Mesenchymal stem cell (in vitro differentiated cells and primary cell): ENCODE measurements at regions not wholly inside any gene's neighbourhood (a gene's known extent, or its start where the extent isn't known, plus 50 kb on each side); places are given as distances from the start of the nearest gene placed in this dataset. TPM values are rescaled to one million over a fixed set of nuclear protein-coding genes. Genes with fewer than 3 reads are reported as not detected.

Experiments used
- DNase-seq: peaks from one replicate; pipeline ENCODE4 v3.0.0-alpha.2; 2013
- H2AFZ ChIP-seq: one replicate; pipeline ENCODE4 v1.6.1; 2013; ENCODE audit warnings: low read depth, mild to moderate bottlenecking, control low read depth, inconsistent platforms, low read length, moderate library complexity
- H2AK5ac ChIP-seq: 2 replicates; pipeline ENCODE4 v1.6.1; 2013; ENCODE audit warnings: low read length, moderate library complexity, mild to moderate bottlenecking, inconsistent platforms; ENCODE audit not compliant: severe bottlenecking
- H2BK120ac ChIP-seq: one replicate; pipeline ENCODE4 v1.6.1; 2013; ENCODE audit warnings: low read depth, mild to moderate bottlenecking, inconsistent platforms, low read length, moderate library complexity
- H2BK12ac ChIP-seq, 2 experiments: one replicate each; pipeline ENCODE4 v1.6.1; 2013; ENCODE audit warnings: inconsistent platforms in 2 of 2, low read length in 2 of 2, mild to moderate bottlenecking in 2 of 2, moderate library complexity in 2 of 2, control low read depth in 1 of 2
- H2BK15ac ChIP-seq: one replicate; pipeline ENCODE4 v1.6.1; 2013; ENCODE audit warnings: mild to moderate bottlenecking, low read depth, inconsistent platforms; ENCODE audit not compliant: poor library complexity, severe bottlenecking
- H2BK5ac ChIP-seq: 2 replicates; pipeline ENCODE4 v1.6.1; 2013; ENCODE audit warnings: low read depth, mild to moderate bottlenecking, low read length, control low read depth, inconsistent platforms; ENCODE audit not compliant: poor library complexity, severe bottlenecking
- H3K14ac ChIP-seq, 2 experiments: one replicate each; pipeline ENCODE4 v1.6.1; 2013; ENCODE audit warnings: inconsistent platforms in 2 of 2, low read length in 2 of 2, control low read depth in 1 of 2, mild to moderate bottlenecking in 1 of 2, moderate library complexity in 1 of 2
- H3K18ac ChIP-seq, 2 experiments: one replicate each; pipeline ENCODE4 v1.6.1; 2013; ENCODE audit warnings: inconsistent platforms in 2 of 2, low read length in 2 of 2, control low read depth in 1 of 2, low read depth in 1 of 2, mild to moderate bottlenecking in 1 of 2
- H3K23ac ChIP-seq, 2 experiments: one replicate each; pipeline ENCODE4 v1.6.1; 2013; ENCODE audit warnings: inconsistent platforms in 2 of 2, low read length in 2 of 2, mild to moderate bottlenecking in 2 of 2, moderate library complexity in 2 of 2, control low read depth in 1 of 2
- H3K27ac ChIP-seq: 2 replicates; pipeline ENCODE4 v1.5.1; 2013; ENCODE audit warnings: mild to moderate bottlenecking, moderate library complexity, low read length, control low read depth, inconsistent platforms; ENCODE audit not compliant: poor library complexity, severe bottlenecking
- H3K27me3 ChIP-seq, 2 experiments: 2 replicates each; pipeline versions ENCODE4 v1.6.1 to v1.7.0; 2013; ENCODE audit warnings: low read length in 2 of 2, mild to moderate bottlenecking in 2 of 2, moderate library complexity in 2 of 2, control low read depth in 1 of 2, inconsistent platforms in 1 of 2; ENCODE audit not compliant: control insufficient read depth in 1 of 2, insufficient read depth in 1 of 2
- H3K36me3 ChIP-seq, 2 experiments: 2 replicates each; pipeline versions ENCODE4 v1.6.1 to v1.7.0; 2013; ENCODE audit warnings: low read length in 2 of 2, control low read depth in 1 of 2, inconsistent platforms in 1 of 2, low read depth in 1 of 2, mild to moderate bottlenecking in 1 of 2; ENCODE audit not compliant: insufficient read depth in 2 of 2, control insufficient read depth in 1 of 2
- H3K4ac ChIP-seq, 2 experiments: one replicate each; pipeline ENCODE4 v1.6.1; 2013; ENCODE audit warnings: inconsistent platforms in 2 of 2, low read length in 2 of 2, mild to moderate bottlenecking in 2 of 2, moderate library complexity in 2 of 2, control low read depth in 1 of 2, low read depth in 1 of 2
- H3K4me1 ChIP-seq: 2 replicates; pipeline ENCODE4 v1.6.1; 2013; ENCODE audit warnings: low read depth, low read length, control low read depth; ENCODE audit not compliant: control insufficient read depth, insufficient read depth
- H3K4me2 ChIP-seq: 2 replicates; pipeline ENCODE4 v1.6.1; 2013; ENCODE audit warnings: low read length, mild to moderate bottlenecking, inconsistent platforms; ENCODE audit not compliant: poor library complexity, severe bottlenecking
- H3K4me3 ChIP-seq, 2 experiments: 2 replicates each; pipeline versions ENCODE4 v1.5.1 to v1.7.0; 2013; ENCODE audit warnings: low read length in 2 of 2, mild to moderate bottlenecking in 2 of 2, control low read depth in 1 of 2, low read depth in 1 of 2; ENCODE audit not compliant: insufficient read depth in 1 of 2
- H3K79me1 ChIP-seq: replicated peaks from 2 replicates; pipeline ENCODE4 v1.6.1; 2013; ENCODE audit warnings: mild to moderate bottlenecking, control low read depth, low read length, inconsistent platforms; ENCODE audit not compliant: poor library complexity, severe bottlenecking
- H3K9ac ChIP-seq: 2 replicates; pipeline ENCODE4 v1.7.0; 2013; ENCODE audit warnings: mild to moderate bottlenecking, low read length, moderate library complexity
- H3K9me3 ChIP-seq: 2 replicates; pipeline ENCODE4 v1.7.0; 2013; ENCODE audit warnings: mild to moderate bottlenecking, low read length; ENCODE audit not compliant: control insufficient read depth
- H4K8ac ChIP-seq: one replicate; pipeline ENCODE4 v1.6.1; 2013; ENCODE audit warnings: inconsistent platforms, mild to moderate bottlenecking, low read length, moderate library complexity
- H4K91ac ChIP-seq: one replicate; pipeline ENCODE4 v1.6.1; 2013; ENCODE audit warnings: mild to moderate bottlenecking, low read length, inconsistent platforms
- small RNA-seq: library from polyadenylated mRNA; stranded (forward); fragments of <200 nt; extraction: miRNeasy Mini kit (QIAGEN cat#:217004); gene quantifications from one replicate; pipeline ENCODE3, GENCODE V24; 2013; ENCODE audit warnings: low read depth

DNA sequence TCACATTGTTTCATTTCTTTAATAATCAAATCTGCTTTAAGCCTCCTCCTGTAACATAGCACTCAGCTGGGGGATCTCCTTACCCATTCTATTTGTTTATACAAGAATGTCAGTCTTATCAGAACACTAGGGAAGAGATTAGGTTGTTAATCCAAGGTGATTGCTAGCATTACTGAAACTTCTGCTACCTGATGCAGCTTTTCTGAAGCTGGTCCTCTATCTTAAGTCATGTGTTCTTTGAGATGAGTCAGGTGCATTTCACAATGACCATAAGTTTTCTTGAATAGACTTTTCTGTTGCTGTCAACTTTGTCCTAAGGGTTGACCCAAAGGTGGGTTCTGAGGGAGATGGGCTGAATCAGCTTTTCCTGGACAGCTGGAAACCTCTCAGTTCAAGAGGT is 60.7 kb upstream of the SYNCRIP start:
- H3K9ac ChIP-seq = no peak overlapping the region
- no peak for DNase-seq
- no peak overlapping the region for H3K14ac ChIP-seq
- H2AK5ac ChIP-seq = no peak overlapping the region
- H4K91ac ChIP-seq = no peak overlapping the region
- H3K27ac ChIP-seq = no peak overlapping the region
- H2BK120ac ChIP-seq = no peak overlapping the region
- H2BK5ac ChIP-seq = no peak overlapping the region
- H3K4me1 ChIP-seq = no peaks in the 10 kb centered on the region
- H3K23ac ChIP-seq = no peak overlapping the region
- no peak overlapping the region for H2BK15ac ChIP-seq
- no peak overlapping the region for H2AFZ ChIP-seq
- H3K9me3 ChIP-seq = no peaks in the 10 kb centered on the region
- H2BK12ac ChIP-seq = no peak overlapping the region
- H4K8ac ChIP-seq = no peak overlapping the region
- H3K4ac ChIP-seq = no peak overlapping the region
- H3K27me3 ChIP-seq = no peaks in the 10 kb centered on the region
- H3K4me2 ChIP-seq = no peak overlapping the region
- H3K4me3 ChIP-seq = no peak overlapping the region
- no peaks in the 10 kb centered on the region for H3K79me1 ChIP-seq
- H3K36me3 ChIP-seq = no peaks in the 10 kb centered on the region
- H3K18ac ChIP-seq = no peak overlapping the region

Small RNA genes lying in the stretch of these regions (small RNA-seq; reads per million reads assigned to genes)
- gene RF00019 (not detected), gene RN7SL643P (not detected), gene RNU4-12P (not detected), gene RNU4-72P (not detected), gene SMIM11P1 (not detected)
